GM12878 (cell line): ENCODE measurements at regions not wholly inside any gene's neighbourhood (a gene's known extent, or its start where the extent isn't known, plus 50 kb on each side); places are given as distances from the start of the nearest gene placed in this dataset.
A peak's percentile ranks its signal among the peaks of the same experiment; 100 is the strongest.

Experiments used
- ATAC-seq: fragments of 200-7000 bp; cut with Tn5 transposase; 3 replicates; pipeline ENCODE4 v1.9.1; 2020; ENCODE audit warnings: mild to moderate bottlenecking, moderate library complexity
- BruUV-seq: library from RNA; stranded (reverse); fragments of 400-500 nt; replicated peaks from 2 replicates; lab custom pipeline; 2021; lab: Mats Ljungman, UMichigan
- CTCF ChIA-PET: fragments of 300-600 bp; sonication (Branson Sonifier 250); formaldehyde crosslinking; extraction: SDS; loops from one replicate; lab custom pipeline; 2021; ENCODE audit warnings: inconsistent platforms; lab: Yijun Ruan, JAX
- POLR2A ChIA-PET: fragments of 350-600 bp; formaldehyde crosslinking; extraction: SDS; loops from one replicate; lab custom pipeline; 2021; ENCODE audit warnings: inconsistent platforms; lab: Charles Lee
- RAD21 ChIA-PET: fragments of 300-600 bp; sonication (Branson Sonifier 250); formaldehyde crosslinking; loops from one replicate; lab custom pipeline; 2023; ENCODE audit warnings: antibody characterized with exemption; ENCODE audit not compliant: unreplicated experiment; lab: Charles Lee
- SMC1A ChIA-PET: fragments of 300-600 bp; sonication (Branson Sonifier 250); formaldehyde crosslinking; loops from one replicate; lab custom pipeline; 2023; ENCODE audit not compliant: unreplicated experiment, uncharacterized antibody; lab: Charles Lee
- DNase-seq: peaks from one replicate; pipeline ENCODE4 v3.0.0-alpha.2; 2011; ENCODE audit warnings: low read depth, low spot score
- FAIRE-seq: peaks from 3 replicates; lab custom pipeline; 2011; peaks lifted over from hg19 to GRCh38; lab: Jason Lieb, UNC
- H2AFZ ChIP-seq: 2 replicates; pipeline ENCODE4 v1.6.0; 2011; ENCODE audit warnings: low read depth, low read length, control low read depth; ENCODE audit not compliant: control insufficient read depth
- H3K27ac ChIP-seq: 2 replicates; pipeline ENCODE4 v1.5.1; 2011; ENCODE audit warnings: control low read depth; ENCODE audit not compliant: control insufficient read depth, insufficient read depth
- H3K27me3 ChIP-seq, 2 experiments: replicated peaks in 1 of 2; 2 replicates each; pipeline versions ENCODE4 v1.6.0 to v1.6.1; 2011; ENCODE audit warnings: low read length in 1 of 2; ENCODE audit not compliant: control insufficient read depth in 2 of 2, insufficient read depth in 2 of 2
- H3K36me3 ChIP-seq, 2 experiments: 2 replicates each; pipeline ENCODE4 v1.5.1; 2011; ENCODE audit warnings: low read length in 1 of 2; ENCODE audit not compliant: control insufficient read depth in 2 of 2, insufficient read depth in 2 of 2
- H3K4me1 ChIP-seq: 2 replicates; pipeline ENCODE4 v1.6.1; 2011; ENCODE audit warnings: mild to moderate bottlenecking, low read length, moderate library complexity, mixed read lengths; ENCODE audit not compliant: control insufficient read depth, insufficient read depth
- H3K4me2 ChIP-seq: 2 replicates; pipeline ENCODE4 v1.6.0; 2011; ENCODE audit warnings: control low read depth; ENCODE audit not compliant: control insufficient read depth, insufficient read depth
- H3K4me3 ChIP-seq: fragments of 200-600 bp; sonication (generic); 2 replicates; pipeline ENCODE4 v1.5.1; 2016
- H3K79me2 ChIP-seq: 2 replicates; pipeline ENCODE4 v1.6.0; 2011; ENCODE audit warnings: low read length; ENCODE audit not compliant: control insufficient read depth, insufficient read depth
- H3K9ac ChIP-seq: 2 replicates; pipeline ENCODE4 v1.8.0; 2011; ENCODE audit warnings: low read length, control low read depth, mixed read lengths; ENCODE audit not compliant: control insufficient read depth, insufficient read depth
- H3K9me3 ChIP-seq: replicated peaks from 3 replicates; pipeline ENCODE4 v1.5.1; 2011; ENCODE audit warnings: mild to moderate bottlenecking, low read length; ENCODE audit not compliant: control insufficient read depth, insufficient read depth
- H4K20me1 ChIP-seq: 2 replicates; pipeline ENCODE4 v1.6.0; 2011; ENCODE audit not compliant: control insufficient read depth, insufficient read depth
- ATF2 ChIP-seq: IDR thresholded peaks from 2 replicates; pipeline ENCODE4 v1.6.1; 2012; ENCODE audit warnings: low read length, inconsistent platforms
- BCL11A ChIP-seq: IDR thresholded peaks from 2 replicates; pipeline ENCODE4 v1.6.1; 2011; ENCODE audit warnings: low read depth, low read length
- BCLAF1 ChIP-seq: fragments of 450-650 bp; IDR thresholded peaks from 2 replicates; pipeline ENCODE4 v1.6.1; 2017; ENCODE audit warnings: antibody characterized with exemption, mild to moderate bottlenecking, moderate library complexity
- BHLHE40 ChIP-seq, 2 experiments: fragments of 450-650 bp in 1 of 2; IDR thresholded peaks; 2 replicates each; pipeline ENCODE4 v1.6.1; 2011 to 2017; ENCODE audit warnings: low read depth in 2 of 2, borderline replicate concordance in 1 of 2, improper control_type of control experiment in 1 of 2, low read length in 1 of 2, mild to moderate bottlenecking in 1 of 2
- E2F4 ChIP-seq: IDR thresholded peaks from 2 replicates; pipeline ENCODE4 v1.6.1; 2012; ENCODE audit warnings: low read depth, low read length, improper control_type of control experiment
- ETV6 ChIP-seq, 2 experiments: fragments of 450-650 bp in 1 of 2; IDR thresholded peaks in 1 of 2; conservative IDR thresholded peaks in 1 of 2; 2 replicates each; pipeline ENCODE4 v1.6.1; 2014; ENCODE audit warnings: antibody characterized with exemption in 1 of 2, borderline replicate concordance in 1 of 2, low read depth in 1 of 2, mild to moderate bottlenecking in 1 of 2, moderate library complexity in 1 of 2
- IKZF1 ChIP-seq: fragments of 450-650 bp; conservative IDR thresholded peaks from 2 replicates; pipeline ENCODE4 v1.6.1; 2017; ENCODE audit warnings: antibody characterized with exemption, mild to moderate bottlenecking
- IRF4 ChIP-seq: IDR thresholded peaks from 2 replicates; pipeline ENCODE4 v1.6.1; 2011; ENCODE audit warnings: low read depth, low read length
- MTA2 ChIP-seq: fragments of 450-650 bp; IDR thresholded peaks from 2 replicates; pipeline ENCODE4 v1.6.1; 2016; ENCODE audit warnings: low read depth, mild to moderate bottlenecking, moderate library complexity
- NKRF ChIP-seq: fragments of 450-650 bp; conservative IDR thresholded peaks from 2 replicates; pipeline ENCODE4 v1.6.1; 2017; ENCODE audit warnings: mild to moderate bottlenecking, moderate library complexity
- RAD21 ChIP-seq: IDR thresholded peaks from 2 replicates; pipeline ENCODE4 v1.6.1; 2011; ENCODE audit warnings: mild to moderate bottlenecking, low read depth, low read length, moderate library complexity; ENCODE audit not compliant: insufficient read depth
- RELB ChIP-seq: fragments of 450-650 bp; IDR thresholded peaks from 2 replicates; pipeline ENCODE4 v1.6.1; 2017; ENCODE audit warnings: low read depth, mild to moderate bottlenecking, moderate library complexity
- RFX5 ChIP-seq: IDR thresholded peaks from 2 replicates; pipeline ENCODE4 v1.6.1; 2011; ENCODE audit warnings: low read depth, low read length, improper control_type of control experiment
- SMAD5 ChIP-seq: IDR thresholded peaks from 2 replicates; pipeline ENCODE4 v1.6.1; 2016; ENCODE audit warnings: antibody characterized with exemption, low read depth
- SP1 ChIP-seq: IDR thresholded peaks from one replicate; pipeline ENCODE4 v1.6.1; 2011; ENCODE audit warnings: low read depth, low read length
- ZNF217 ChIP-seq: fragments of 450-650 bp; IDR thresholded peaks from 2 replicates; pipeline ENCODE4 v1.6.1; 2017; ENCODE audit warnings: antibody characterized with exemption, mild to moderate bottlenecking
- WGBS: methylation state at CpG from one replicate; pipeline ENCODE4 v1.1.6; 2016; ENCODE audit warnings: low lambda C conversion rate; ENCODE audit not compliant: insufficient replicate concordance, insufficient coverage; ENCODE audit errors: missing lambda C conversion rate; 5-methylcytosine and 5-hydroxymethylcytosine counted together
- in situ Hi-C: fragments of 300-500 bp; cut with MboI; formaldehyde crosslinking; loops from 9 replicates; pipeline ENCODE4 v1.14.3; 2018; ENCODE audit warnings: mixed read lengths
- intact Hi-C: fragments of 100-400 bp; cut with micrococcal nuclease; formaldehyde crosslinking; loops from one replicate; pipeline ENCODE4 v1.14.2; 2022; ENCODE audit not compliant: unreplicated experiment

GRCh38 chr5:27252911-27253310 lies 214.5 kb upstream of the CDH9 start:
- Histone ChIP-seq H2AFZ (no peak overlapping the region), H3K4me3 (no peak overlapping the region), H3K27me3 (no peaks in the 10 kb centered on the region), H3K36me3 (no peaks in the 10 kb centered on the region), H3K9me3 (no peaks in the 10 kb centered on the region), H4K20me1 (no peaks in the 10 kb centered on the region), H3K9ac (no peak overlapping the region), H3K79me2 (no peaks in the 10 kb centered on the region), H3K4me1 (no peaks in the 10 kb centered on the region), H3K27ac (no peak overlapping the region), H3K4me2 (no peak overlapping the region)
- in situ Hi-C loops (no loop called here), intact Hi-C loops (no loop called here)
- ChIA-PET RAD21 (no interaction called here), POLR2A (no interaction called here), SMC1A (no interaction called here), CTCF (no interaction called here)
- 0% methylated on average over 2 of the region's 2 CpGs for WGBS
- ATAC-seq (peak; percentile 36; the same call in 2 of the 3 replicates), DNase-seq (peak; percentile 1), FAIRE-seq (no peak)
- BruUV-seq = no TSS peak
- no peak for TF ChIP-seq ZNF217
- TF ChIP-seq RAD21 = no peak
- peak; percentile 50; the same call in 1 of the 2 replicates for TF ChIP-seq RELB
- 0 out of 2 replicates have a peak, but pooled peaks have one; percentile 29 for TF ChIP-seq IRF4
- peak; percentile 50 for TF ChIP-seq IKZF1
- TF ChIP-seq MTA2 = peak; percentile 77
- TF ChIP-seq BHLHE40 (IDR thresholded peaks at IDR 0.05; ENCODE audit: borderline replicate concordance in 1 of 2, low read depth in 2 of 2, low read length in 1 of 2) = no peak
- no peak for TF ChIP-seq ETV6 (conservative IDR thresholded peaks at IDR 0.05 in 1 of 2, IDR thresholded peaks at IDR 0.05 in 1 of 2; ENCODE audit: borderline replicate concordance in 1 of 2, low read depth in 1 of 2)
- no peak for TF ChIP-seq ATF2
- no peak for TF ChIP-seq RFX5
- no peak for TF ChIP-seq SP1
- no peak for TF ChIP-seq E2F4
- TF ChIP-seq BCL11A = no peak
- no peak for TF ChIP-seq BCLAF1
- TF ChIP-seq SMAD5 = no peak
- TF ChIP-seq NKRF = no peak
